GM19324 (cell line): ENCODE measurements at regions not wholly inside any gene's neighbourhood (a gene's known extent, or its start where the extent isn't known, plus 50 kb on each side); places are given as distances from the start of the nearest gene placed in this dataset.
"Not testable (repeated sequence)": the region's sequence is repeated elsewhere in the genome, so short reads cannot be mapped to it uniquely, and the experiment has no call there.

Source experiments
- ATAC-seq: cut with Tn5 transposase; IDR thresholded peaks from one replicate; pipeline ENCODE4 v1.9.1; 2021; ENCODE audit warnings: mild to moderate bottlenecking, moderate library complexity; ENCODE audit not compliant: unreplicated experiment, low FRiP score

- peak; percentile 71 for ATAC-seq
Observed at GRCh38 chr1:221478050-221478949, 263.6 kb downstream of the DUSP10 start.

GRCh38 chr1:221487781-221488524, 253.9 kb downstream of the DUSP10 start:
- ATAC-seq: no peak

- ATAC-seq: no peak
Observed at GRCh38 chr1:221488550-221488949, 253.3 kb downstream of the DUSP10 start.

- ATAC-seq: no peak
Observed at GRCh38 chr1:221494670-221495069, 247.2 kb downstream of the DUSP10 start.

- no peak for ATAC-seq
Observed at GRCh38 chr1:221497046-221497445, 244.8 kb downstream of the DUSP10 start.

GRCh38 chr1:221503268-221503667, 238.6 kb downstream of the DUSP10 start:
- no peak for ATAC-seq

- peak; percentile 66 for ATAC-seq
Observed at GRCh38 chr1:221509575-221510355, 232.1 kb downstream of the DUSP10 start.

GRCh38 chr1:221510793-221511503, 230.9 kb downstream of the DUSP10 start:
- no peak for ATAC-seq

GRCh38 chr1:221511797-221512196, 230.1 kb downstream of the DUSP10 start:
- no peak for ATAC-seq

GRCh38 chr1:221514806-221515205, 227.1 kb downstream of the DUSP10 start:
- no peak for ATAC-seq

GRCh38 chr1:221515496-221515895, 226.4 kb downstream of the DUSP10 start:
- no peak for ATAC-seq

- no peak for ATAC-seq
Observed at GRCh38 chr1:221517961-221518360, 223.9 kb downstream of the DUSP10 start.

GRCh38 chr1:221520250-221520649, 221.6 kb downstream of the DUSP10 start:
- no peak for ATAC-seq

- no peak for ATAC-seq
Observed at GRCh38 chr1:221521686-221522085, 220.2 kb downstream of the DUSP10 start.

- no peak for ATAC-seq
Observed at GRCh38 chr1:221522529-221522940, 219.4 kb downstream of the DUSP10 start.

- no peak for ATAC-seq
Observed at GRCh38 chr1:221525749-221526148, 216.1 kb downstream of the DUSP10 start.

GRCh38 chr1:221527302-221527701, 214.6 kb downstream of the DUSP10 start:
- no peak for ATAC-seq

GRCh38 chr1:221527886-221528624, 213.8 kb downstream of the DUSP10 start:
- ATAC-seq: no peak

- ATAC-seq: not testable (repeated sequence)
Observed at GRCh38 chr1:221530159-221530558, 211.7 kb downstream of the DUSP10 start.
